ENCODE measurements at regions not wholly inside any gene's neighbourhood (a gene's known extent, or its start where the extent isn't known, plus 50 kb on each side); places are given as distances from the start of the nearest gene placed in this dataset.

- H2AFZ ChIP-seq (replicated peaks; ENCODE audit: low read length, poor library complexity), result no peak overlapping the region
- POLR2A ChIA-PET (ENCODE audit: unreplicated experiment), result no interaction called here
Measured at GRCh38 chr3:116512281-116512680, 67.0 kb upstream of the LSAMP start.

More at GRCh38 chr3:116512281-116512680, 67.0 kb upstream of the LSAMP start:
- Histone ChIP-seq H3K9me3 (ENCODE audit: control insufficient read depth, insufficient read depth, low read length) (no peaks in the 10 kb centered on the region), H2BK20ac (ENCODE audit: low read depth, low read length) (no peak overlapping the region), H3K18ac (ENCODE audit: low read depth, low read length) (no peak overlapping the region), H2AK9ac (replicated peaks; ENCODE audit: low read depth, low read length, poor library complexity) (no peak overlapping the region), H3K4me2 (ENCODE audit: low read depth, low read length) (no peak overlapping the region), H4K91ac (ENCODE audit: insufficient read depth, low read depth, low read length) (no peak overlapping the region), H3K79me1 (ENCODE audit: low read depth in 1 of 2, low read length in 2 of 2) (no peaks in the 10 kb centered on the region), H4K20me1 (ENCODE audit: insufficient read depth, low read length) (no peaks in the 10 kb centered on the region), H2BK120ac (ENCODE audit: low read depth, low read length) (no peak overlapping the region), H3K9me1 (ENCODE audit: insufficient read depth, low read length) (no peaks in the 10 kb centered on the region), H3K9ac (ENCODE audit: low read depth, low read length) (no peak overlapping the region), H2BK5ac (ENCODE audit: low read depth, low read length, poor library complexity, severe bottlenecking) (no peak overlapping the region), H3K56ac (ENCODE audit: extremely low read depth, insufficient read depth, low read length) (no peak overlapping the region), H4K8ac (ENCODE audit: low read depth in 2 of 2, low read length in 2 of 2) (no peak overlapping the region), H3K23ac (ENCODE audit: low read depth, low read length) (no peak overlapping the region), H2BK15ac (ENCODE audit: low read depth, low read length) (no peak overlapping the region), H3K4ac (ENCODE audit: low read depth, low read length) (no peak overlapping the region), H3K4me3 (ENCODE audit: insufficient read depth, low read depth, low read length) (no peak overlapping the region), H3K36me3 (ENCODE audit: control insufficient read depth, insufficient read depth, low read length) (no peaks in the 10 kb centered on the region), H2AK5ac (ENCODE audit: low read depth, low read length) (no peak overlapping the region), H3K27ac (ENCODE audit: insufficient read depth, low read length) (no peak overlapping the region), H3K4me1 (ENCODE audit: control insufficient read depth, insufficient read depth, low read length) (no peaks in the 10 kb centered on the region), H3K27me3 (ENCODE audit: control insufficient read depth, insufficient read depth, low read length) (no peaks in the 10 kb centered on the region), H3K14ac (replicated peaks; ENCODE audit: low read depth, low read length) (no peak overlapping the region), H4K5ac (ENCODE audit: low read depth, low read length) (no peak overlapping the region)
- CTCF ChIA-PET, result no interaction called here
- DNase-seq (no peak), ATAC-seq (ENCODE audit: low read depth) (no peak)
- intact Hi-C loops (cut with micrococcal nuclease) (no loop called here), in situ Hi-C loops (cut with MboI; ENCODE audit: low sequenced_read_pairs) (no loop called here), dilution Hi-C loops (cut with HindIII; ENCODE audit: low sequenced_read_pairs, unreplicated experiment) (no loop called here)
- no TSS peak for BruUV-seq (replicated peaks)
- 100% methylated on average over 2 of the region's 2 CpGs; no CpG with 5 or more reads in 1 of the 2 experiments for WGBS, 2 experiments (ENCODE audit: extremely low coverage in 2 of 2, insufficient read length in 1 of 2)
- TF ChIP-seq RFX5 (IDR thresholded peaks at IDR 0.05; ENCODE audit: low read depth, low read length) (no peak), CTCF (conservative IDR thresholded peaks at IDR 0.05; ENCODE audit: low read depth, low read length) (no peak), BHLHE40 (IDR thresholded peaks at IDR 0.05; ENCODE audit: low read depth, low read length) (no peak), MXI1 (IDR thresholded peaks at IDR 0.05; ENCODE audit: borderline replicate concordance, low read depth, low read length) (no peak), CHD1 (IDR thresholded peaks at IDR 0.05; ENCODE audit: low read depth, low read length) (no peak), CEBPB (IDR thresholded peaks at IDR 0.05; ENCODE audit: low read depth, low read length) (no peak), RCOR1 (IDR thresholded peaks at IDR 0.05; ENCODE audit: insufficient replicate concordance, low read length) (no peak), MAZ (IDR thresholded peaks at IDR 0.05; ENCODE audit: borderline replicate concordance, low read depth, low read length) (no peak), RAD21 (IDR thresholded peaks at IDR 0.05; ENCODE audit: low read length) (no peak), NFE2L2 (IDR thresholded peaks at IDR 0.05; ENCODE audit: low read depth, low read length) (no peak), FOS (IDR thresholded peaks at IDR 0.05; ENCODE audit: low read depth, low read length) (no peak), MAFK (IDR thresholded peaks at IDR 0.05; ENCODE audit: low read depth, low read length) (no peak)
- TF ChIP-seq, protein P1, sequence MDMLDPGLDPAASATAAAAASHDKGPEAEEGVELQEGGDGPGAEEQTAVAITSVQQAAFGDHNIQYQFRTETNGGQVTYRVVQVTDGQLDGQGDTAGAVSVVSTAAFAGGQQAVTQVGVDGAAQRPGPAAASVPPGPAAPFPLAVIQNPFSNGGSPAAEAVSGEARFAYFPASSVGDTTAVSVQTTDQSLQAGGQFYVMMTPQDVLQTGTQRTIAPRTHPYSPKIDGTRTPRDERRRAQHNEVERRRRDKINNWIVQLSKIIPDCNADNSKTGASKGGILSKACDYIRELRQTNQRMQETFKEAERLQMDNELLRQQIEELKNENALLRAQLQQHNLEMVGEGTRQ (IDR thresholded peaks at IDR 0.05; ENCODE audit: low read depth, low read length), result no peak
- TF ChIP-seq, protein P2, sequence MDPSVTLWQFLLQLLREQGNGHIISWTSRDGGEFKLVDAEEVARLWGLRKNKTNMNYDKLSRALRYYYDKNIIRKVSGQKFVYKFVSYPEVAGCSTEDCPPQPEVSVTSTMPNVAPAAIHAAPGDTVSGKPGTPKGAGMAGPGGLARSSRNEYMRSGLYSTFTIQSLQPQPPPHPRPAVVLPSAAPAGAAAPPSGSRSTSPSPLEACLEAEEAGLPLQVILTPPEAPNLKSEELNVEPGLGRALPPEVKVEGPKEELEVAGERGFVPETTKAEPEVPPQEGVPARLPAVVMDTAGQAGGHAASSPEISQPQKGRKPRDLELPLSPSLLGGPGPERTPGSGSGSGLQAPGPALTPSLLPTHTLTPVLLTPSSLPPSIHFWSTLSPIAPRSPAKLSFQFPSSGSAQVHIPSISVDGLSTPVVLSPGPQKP (IDR thresholded peaks at IDR 0.05; ENCODE audit: borderline replicate concordance, low read depth, low read length), result no peak
